HG02938 (cell line): ENCODE measurements at regions not wholly inside any gene's neighbourhood (a gene's known extent, or its start where the extent isn't known, plus 50 kb on each side); places are given as distances from the start of the nearest gene placed in this dataset.
"Not testable (repeated sequence)": the region's sequence is repeated elsewhere in the genome, so short reads cannot be mapped to it uniquely, and the experiment has no call there.

ENCODE experiments used
- ATAC-seq: cut with Tn5 transposase; IDR thresholded peaks from one replicate; pipeline ENCODE4 v1.9.1; 2021; ENCODE audit warnings: mild to moderate bottlenecking, moderate library complexity; ENCODE audit not compliant: unreplicated experiment

DNA sequence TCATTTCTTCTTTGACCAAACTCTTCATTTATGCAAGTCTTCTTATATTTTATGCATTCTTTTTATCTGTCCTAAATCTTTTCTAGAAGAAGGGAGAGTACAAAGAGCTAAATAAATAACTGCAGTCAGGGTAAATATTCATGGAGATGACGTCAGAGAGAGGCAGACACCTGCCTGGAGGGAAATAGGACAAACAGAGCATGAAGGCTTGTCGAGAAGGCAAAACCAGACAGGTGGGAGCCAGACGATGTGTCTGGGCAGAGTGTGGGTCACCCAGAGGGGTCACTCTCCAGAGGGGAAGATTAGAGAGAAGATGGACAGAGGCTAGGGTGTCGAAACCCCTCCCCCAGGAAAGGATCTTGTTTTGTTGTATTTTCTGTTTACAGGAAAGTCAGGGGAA, 78.3 kb upstream of the RPL38 start:
- no peak for ATAC-seq

DNA sequence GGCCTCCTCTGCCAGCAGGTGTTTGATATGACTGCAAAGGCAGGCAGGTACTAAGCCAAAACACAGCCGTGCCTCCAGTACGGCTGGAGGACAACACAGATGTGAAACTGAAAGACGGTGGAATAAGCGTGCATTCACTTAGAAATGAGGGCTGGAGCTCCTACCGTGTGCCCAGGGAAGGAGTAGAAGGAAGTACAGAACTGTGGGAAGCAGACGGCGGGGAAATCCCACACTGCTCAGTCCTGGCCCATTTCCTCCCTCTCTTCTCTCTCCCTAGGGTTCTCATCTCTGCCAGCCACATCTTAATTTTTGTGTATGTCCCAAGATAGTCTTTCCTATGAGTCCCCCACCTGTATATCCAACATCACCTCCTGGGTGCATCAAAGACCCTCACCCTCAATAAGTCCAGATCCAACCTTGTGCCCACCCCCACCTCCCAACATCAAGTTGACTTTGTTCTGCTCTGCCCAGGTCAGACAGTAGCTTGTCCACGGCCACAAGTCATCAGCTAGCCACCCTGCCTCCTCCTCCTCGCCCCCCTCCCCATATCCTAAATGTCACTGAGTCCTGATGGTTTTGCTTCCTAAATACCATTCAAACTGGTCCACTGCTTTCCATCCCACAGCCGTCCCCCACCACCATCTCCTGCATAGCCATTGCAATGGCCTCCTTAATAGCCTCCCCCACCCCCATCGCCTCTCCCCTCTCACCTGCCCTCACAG, 77.1 kb upstream of the RPL38 start:
- ATAC-seq, result no peak

DNA sequence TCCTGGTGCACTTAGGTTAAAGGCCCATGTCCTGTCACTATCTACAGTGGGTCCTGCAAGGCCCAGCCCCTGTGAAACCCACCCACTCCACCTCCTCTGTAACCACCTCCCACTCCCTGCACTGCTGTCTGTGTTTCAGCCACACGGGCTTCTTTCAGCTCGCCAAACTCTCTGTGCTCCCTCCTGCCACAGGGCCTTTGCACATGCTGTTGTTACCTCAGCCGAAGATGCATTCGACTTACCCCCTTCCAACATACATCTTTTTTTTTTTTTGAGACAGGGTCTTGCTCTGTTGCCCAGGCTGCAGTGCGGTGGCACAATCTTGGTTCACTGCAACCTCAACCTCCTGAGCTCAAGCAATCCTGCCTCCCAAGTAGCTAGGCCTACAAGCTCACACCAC, 76.5 kb upstream of the RPL38 start:
- ATAC-seq, result no peak

DNA sequence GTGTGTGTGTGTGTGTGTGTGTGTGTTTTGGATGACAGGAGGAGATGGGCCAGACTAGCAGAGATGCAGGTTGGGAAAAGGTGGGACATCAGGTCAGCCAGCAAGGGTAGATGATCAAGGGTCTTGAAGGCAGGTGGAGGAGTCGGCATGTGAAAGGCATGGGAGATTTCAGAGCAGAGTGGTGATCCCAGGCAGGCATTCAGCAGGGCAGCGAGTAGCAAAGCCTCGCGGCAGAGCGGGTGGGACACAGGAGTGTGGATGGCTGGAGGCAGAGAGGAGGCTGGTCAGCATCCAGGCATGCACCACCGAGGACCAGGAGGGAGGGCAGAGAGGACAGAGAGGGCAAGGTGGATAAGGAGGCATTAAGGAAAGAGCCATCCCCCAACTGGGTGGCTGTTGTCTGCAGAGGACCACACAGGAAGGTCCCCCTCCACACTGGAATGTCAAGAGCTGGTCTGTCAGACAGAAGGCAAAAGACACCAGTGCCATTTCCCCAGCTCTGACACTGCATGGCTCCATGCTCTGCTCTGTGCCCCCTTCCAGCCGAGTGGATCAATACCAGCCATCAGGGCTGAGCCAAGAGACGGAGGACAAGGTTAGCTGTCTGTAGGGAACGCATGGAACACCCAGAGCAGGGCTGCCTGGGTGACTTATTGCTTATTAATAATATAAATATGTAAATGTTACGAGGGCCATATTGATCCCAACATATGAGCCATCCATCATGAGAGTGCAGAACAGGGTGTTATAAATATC, 74.8 kb upstream of the RPL38 start:
- ATAC-seq, result no peak

DNA sequence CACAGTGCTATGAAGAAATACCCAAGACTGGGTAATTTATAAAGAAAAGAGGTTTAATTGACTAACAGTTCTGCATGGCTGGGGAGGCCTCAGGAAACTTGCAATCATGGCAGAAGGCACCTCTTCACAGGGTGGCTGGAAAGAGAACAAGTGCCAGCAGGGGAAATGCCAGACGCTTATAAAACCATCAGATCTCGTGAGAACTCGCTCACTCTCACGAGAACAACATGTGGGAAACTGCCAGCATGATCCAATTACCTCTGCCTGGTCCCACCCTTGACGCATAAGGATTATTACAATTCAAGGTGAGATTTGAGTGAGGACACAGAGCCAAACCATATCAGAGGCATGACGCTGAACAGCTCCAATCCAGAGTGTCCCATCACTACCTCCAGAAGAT, 73.7 kb upstream of the RPL38 start:
- ATAC-seq, result not testable (repeated sequence)

DNA sequence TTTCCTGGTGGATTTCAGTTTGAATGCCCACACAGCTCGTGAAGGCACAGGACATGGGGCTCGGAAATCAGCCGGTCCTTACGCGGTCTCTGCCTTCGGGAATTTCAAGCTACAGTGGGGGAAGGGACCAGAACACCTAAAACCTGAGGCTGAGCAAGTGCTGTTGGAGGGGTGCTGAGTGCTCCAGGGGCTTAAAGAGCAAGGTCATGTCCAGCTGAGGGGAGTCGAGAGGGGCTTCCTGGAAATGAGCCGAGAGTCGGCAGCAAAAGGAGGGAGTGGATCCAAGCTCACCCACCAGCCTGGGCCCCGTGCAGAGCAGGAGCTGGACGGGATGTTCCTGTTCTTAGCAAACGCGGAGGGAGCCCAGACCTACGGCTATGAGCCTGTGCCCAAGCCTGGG, 73.2 kb upstream of the RPL38 start:
- no peak for ATAC-seq

DNA sequence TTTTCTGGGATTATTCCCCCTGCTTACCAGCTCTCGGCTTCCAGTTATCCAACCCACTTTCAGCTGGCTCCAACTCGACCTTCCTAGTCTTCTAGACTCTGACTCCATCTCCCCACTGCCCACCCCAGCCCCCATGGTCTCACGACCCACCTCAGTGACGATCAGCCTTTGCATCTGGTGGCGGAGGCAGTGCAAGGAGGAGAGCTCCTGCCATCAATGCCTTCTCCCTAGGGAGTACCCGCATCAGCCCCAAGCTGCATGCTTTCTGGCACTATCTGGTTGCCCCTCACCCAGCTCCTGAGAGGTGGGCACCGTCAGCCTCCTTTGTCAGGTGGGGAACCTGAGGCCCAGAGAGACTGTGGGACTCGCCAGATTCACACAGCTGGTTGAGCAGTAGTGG, 72.6 kb upstream of the RPL38 start:
- no peak for ATAC-seq

DNA sequence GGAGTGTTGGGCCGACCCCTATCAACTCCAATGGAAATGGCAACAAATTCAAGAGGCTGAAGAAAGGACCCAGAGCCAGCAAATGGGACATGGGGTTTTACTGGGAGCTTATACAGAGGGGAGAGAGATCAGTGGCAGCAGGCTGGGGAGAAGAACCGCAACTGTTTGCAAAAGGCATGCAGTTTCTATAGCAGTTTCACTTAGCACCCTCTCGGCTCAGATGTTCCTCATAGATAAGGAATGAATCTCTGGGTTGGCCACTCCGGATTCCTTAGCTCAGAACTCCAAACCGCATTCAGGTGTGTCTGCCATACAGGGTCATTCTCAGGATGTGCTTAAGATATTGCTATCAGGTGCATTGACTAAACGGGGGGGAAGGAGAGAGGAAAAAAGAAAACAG, 71.1 kb upstream of the RPL38 start:
- no peak for ATAC-seq

DNA sequence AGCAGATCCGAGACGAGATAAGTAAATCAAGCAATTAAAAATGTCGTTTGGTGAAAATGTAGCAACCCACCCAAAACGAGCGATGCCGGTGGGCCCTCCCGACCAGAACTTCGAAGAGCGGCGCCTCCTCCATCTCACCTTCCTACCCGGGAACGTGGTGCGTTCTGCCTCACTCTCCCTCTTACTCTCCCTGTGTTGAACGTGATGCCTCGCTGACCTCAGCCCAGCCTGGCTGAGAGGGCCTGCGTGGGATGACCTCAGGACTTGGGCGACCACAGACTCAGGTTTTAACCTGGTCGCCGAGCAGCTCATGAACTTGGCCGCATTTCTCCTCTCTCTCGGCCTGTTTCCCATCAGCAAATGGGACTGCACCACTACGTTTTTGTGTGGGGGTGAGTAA, 69.7 kb upstream of the RPL38 start:
- ATAC-seq, result no peak

DNA sequence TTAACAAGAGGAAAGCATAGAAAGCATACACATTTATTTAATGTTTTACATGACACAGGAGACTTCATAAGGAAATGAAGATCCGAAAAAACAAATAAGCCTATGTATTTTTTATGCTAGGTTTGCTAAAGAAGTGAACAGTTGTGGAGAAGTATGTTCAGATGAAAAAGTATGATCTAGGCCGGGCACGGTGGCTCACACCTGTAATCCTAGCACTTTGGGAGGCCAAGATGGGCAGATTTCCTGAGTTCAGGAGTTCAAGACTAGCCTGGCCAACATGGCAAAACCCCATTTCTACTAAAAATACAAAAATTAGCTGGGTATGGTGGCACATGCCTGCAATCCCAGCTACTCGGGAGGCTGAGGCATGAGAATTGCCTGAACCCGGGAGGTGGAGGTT, 69.2 kb upstream of the RPL38 start:
- ATAC-seq, result not testable (repeated sequence)

DNA sequence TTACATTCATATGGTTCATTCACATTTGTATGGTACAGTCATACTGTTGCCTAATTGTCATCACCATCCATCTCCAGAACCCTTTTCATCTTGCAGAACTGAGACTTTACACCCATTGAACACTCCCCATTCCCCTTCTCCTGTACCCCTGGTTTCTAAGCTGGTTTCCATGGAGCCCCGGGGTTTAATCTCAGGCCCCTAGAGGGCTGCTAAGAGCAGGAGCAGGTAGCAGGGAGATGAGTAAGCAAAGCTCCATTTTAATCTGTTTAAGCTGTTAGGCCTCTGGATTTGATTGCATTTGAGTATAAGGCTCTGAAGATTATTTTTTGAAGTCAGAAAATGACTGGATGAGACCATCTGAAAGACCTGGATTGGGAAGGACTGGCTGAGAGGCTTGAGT, 68.5 kb upstream of the RPL38 start:
- ATAC-seq, result no peak

DNA sequence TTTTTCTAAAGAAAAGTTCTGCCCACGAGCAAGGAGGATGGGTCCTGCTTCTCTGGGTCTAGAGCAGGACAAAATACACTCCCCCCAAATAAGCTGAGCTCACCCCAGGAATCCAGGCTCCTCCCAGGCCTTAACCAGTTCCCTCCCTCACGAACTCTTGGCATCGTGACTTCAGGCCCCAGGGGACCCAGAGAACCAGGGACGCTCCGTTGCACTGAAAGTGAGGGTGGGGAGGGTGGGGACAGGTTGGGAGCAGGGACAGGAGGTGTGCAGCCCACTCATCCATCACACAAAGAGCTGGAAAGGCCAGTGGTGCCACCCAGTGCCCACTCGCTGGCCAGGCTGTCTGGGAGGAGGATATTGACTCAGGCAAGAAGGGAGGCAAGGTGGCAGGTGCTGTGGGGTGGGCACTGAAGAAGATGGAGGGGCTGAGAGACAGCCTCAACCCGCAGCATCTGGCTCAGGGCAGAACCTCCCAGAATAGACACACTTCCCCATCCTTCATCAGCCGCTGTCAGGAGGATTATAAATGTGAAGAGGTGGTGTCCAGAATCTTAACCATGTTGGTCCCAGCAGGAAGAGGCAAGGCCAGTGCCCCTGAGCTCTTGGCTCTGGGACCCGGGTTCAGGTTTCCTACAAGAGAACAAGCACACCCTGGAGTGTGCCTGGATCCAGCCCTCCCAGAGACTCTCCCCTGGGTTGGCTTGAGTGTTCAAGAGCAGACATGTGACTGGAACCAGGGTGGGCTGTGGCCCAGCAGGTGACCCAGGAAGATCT, 67.9 kb upstream of the RPL38 start:
- no peak for ATAC-seq

DNA sequence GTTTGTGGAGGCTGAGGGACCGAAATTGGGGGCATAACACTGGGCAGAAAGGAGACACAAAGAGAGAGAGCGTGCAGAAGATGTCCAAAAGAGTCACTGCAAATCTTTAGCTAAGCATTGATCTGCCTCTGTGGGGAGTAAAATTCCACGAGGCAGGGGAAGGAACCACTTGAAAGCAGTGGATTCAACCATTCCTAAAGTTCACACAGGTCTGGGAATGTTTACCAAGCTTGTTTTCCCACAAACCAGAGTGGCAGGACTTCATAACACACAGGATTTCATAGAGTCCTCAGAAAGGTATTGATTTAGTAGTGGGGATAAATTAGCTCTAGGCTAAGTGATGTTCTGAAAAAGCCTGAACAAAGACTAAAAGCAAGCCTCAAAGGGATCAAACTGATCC, 66.1 kb upstream of the RPL38 start:
- ATAC-seq, result no peak

DNA sequence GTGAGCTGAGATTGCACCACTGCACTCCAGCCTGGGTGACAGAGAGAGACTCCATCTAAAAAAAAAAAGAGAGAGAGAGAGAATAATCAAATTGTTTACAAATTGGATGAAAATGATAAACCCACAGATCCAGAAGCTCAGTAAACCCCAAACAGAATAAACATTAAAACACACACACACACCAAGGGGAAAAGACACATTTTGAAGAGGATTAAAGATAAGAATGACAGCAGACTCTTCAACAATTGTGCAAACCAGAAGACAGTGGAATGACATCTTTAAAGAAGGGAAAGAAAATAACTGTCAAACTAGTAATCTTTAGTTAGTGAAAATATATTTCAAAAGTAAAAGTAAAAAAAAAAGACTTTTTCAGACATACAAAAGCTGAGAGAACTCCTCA, 64.4 kb upstream of the RPL38 start:
- ATAC-seq, result no peak

DNA sequence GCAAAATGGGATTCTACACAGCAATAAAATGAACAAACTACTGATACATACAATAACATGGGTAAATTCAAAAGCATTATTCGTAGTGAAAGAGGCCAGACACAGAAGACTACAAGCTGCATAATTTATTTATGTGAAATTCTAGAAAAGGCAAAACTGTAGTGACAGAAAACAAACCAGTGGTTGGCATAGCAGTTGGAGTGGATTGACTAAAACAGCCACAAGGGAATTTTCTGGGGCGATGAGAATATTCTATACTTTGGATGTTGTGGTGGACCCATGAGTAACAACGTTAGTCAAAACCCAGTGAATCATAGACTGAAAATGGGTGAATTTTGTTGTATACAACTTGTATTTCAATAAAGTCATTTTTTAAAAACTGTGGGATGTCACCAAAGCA, 63.2 kb upstream of the RPL38 start:
- ATAC-seq, result no peak

DNA sequence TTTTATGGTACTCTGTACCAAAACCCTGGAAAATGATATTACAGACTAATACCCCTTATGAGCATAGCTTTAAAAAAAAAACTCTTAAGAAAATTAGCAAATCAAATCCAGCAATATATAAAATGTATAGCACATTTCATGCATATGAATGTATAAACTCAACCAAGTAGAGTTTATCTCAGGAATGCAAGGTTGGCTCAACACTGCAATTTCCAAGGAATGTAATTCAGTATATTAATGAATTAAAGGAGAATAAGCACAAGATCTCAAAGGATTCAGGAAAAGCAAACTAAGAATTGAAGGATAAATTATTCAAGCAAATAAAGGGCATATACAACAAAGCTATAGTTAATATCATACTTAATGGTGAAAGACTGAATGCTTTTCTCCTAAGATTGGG, 61.9 kb upstream of the RPL38 start:
- ATAC-seq, result no peak

DNA sequence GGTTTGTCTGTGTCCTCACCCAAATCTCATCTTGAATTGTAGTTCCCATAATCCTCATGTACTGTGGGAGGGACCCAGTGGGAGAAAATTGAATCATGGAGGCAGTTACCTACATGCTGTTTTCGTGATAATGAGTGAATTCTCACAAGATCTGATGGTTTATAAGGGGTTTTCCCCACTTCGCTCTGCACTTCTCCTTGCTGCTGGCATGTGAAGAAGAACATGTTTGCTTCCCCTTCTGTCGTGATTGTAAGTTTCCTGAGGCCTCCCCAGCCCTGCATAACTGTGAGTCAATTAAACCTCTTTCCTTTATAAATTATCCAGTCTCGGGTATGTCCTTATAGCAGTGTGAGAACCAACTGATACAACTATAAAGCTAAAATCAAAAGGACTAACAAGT, 60.2 kb upstream of the RPL38 start:
- ATAC-seq, result not testable (repeated sequence)

DNA sequence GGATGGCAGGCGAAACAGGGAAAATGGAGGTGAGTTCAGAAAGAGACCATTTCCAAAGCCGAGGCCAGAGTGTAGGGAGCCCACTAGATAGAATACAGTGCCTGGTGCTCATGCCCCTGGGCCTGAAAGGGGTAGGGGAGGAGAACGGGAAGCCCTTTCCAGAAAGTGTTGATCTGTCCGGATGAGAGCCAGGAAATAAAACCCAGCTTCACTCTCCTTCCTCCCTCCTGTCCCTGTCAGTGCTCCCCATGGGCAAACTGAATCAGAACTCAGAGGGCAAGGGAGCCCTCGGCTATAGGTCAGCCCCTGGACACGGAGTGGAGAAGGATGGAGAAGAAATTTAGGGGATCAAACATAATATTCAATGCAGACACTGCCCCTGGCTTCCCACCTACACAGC, 57.7 kb upstream of the RPL38 start:
- no peak for ATAC-seq

DNA sequence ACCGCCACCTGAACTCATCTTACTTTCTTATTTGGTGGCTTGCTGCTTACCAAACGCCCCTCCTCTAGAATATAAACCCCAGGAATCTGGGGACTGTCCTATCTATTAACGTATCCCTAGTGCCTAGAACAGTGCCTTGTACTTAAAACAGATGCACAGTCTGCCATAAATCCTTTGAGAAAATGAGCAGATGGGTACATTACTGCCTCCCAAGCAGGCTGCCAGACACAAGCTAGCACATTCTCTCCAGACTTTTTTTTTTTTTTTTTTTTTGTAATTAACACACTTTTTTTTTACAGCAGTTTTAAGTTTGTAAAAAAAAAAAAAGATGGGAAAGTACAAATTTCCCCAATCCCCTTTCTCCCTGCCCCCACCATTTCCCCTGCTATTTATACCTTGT, 57.3 kb upstream of the RPL38 start:
- no peak for ATAC-seq

DNA sequence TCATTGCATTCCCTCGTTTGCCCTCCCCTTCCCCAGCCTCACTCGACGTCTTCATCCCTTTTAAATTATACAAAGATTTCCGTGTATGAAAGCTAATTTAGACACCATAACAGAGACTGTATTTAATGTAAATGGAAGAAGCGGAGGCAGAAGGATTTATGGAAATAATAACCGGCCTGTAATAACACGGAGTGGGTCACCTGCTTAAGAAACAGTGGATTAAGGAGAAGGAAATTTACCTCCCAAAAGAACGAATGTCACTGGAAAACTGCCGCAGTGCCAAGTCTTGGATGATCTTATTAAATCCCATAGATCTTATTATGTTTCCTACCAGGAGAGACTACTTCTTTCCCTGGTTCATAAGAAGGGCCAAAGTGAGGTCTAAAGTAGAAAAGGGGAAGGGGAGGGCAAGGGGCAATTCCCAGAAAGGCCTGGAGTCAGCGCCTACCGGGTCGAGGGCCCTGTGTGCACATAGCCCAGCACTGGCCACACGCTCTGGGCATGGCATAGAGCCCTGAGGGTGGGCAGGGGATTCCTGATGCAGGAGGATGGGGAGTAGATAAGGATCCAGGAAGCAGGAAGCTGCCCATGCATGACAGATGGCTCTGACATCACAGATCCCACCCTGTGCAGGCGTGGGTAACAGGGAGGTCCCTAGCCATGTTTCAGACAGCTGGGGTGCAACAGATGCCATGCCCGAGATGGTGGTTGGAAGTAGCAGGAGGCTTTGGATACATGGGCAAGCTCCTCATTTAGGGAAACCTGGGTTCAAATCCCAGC, 56.2 kb upstream of the RPL38 start:
- ATAC-seq, result no peak

DNA sequence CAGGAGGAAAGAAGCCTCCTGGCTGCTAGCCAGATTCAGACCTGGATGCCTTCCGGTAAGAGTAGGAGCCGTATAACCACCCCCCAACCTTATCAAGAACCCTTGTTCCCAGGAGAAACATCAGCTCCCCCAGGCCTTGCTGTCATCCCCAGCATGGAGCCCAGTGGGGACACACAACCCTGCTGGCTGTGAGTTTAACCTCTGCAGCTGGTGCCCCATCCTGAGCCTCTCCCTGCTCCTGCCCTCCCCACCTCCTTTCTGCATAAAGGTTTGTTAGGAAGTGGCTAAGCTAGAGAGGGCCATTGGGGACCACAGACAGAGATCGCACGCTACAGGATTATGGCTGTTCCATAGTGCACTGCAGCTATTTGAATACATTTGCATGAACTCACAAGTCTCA, 55.5 kb upstream of the RPL38 start:
- ATAC-seq, result no peak
